ENCODE measurements at regions not wholly inside any gene's neighbourhood (a gene's known extent, or its start where the extent isn't known, plus 50 kb on each side); places are given as distances from the start of the nearest gene placed in this dataset.

GRCh38 chr15:85941186-85941855 lies 138.3 kb upstream of the AGBL1 start:
- no peak for DNase-seq (ENCODE audit: low read depth in 2 of 2)

GRCh38 chr15:85942632-85943031 lies 137.0 kb upstream of the AGBL1 start:
- DNase-seq (ENCODE audit: low read depth in 2 of 2): no peak

- no peak for DNase-seq (ENCODE audit: low read depth in 2 of 2)
Measured at GRCh38 chr15:85943151-85943550, 136.5 kb upstream of the AGBL1 start.

- DNase-seq (ENCODE audit: low read depth in 2 of 2): no peak
Measured at GRCh38 chr15:85943791-85944190, 135.9 kb upstream of the AGBL1 start.

- no peak for DNase-seq (ENCODE audit: low read depth in 2 of 2)
Measured at GRCh38 chr15:85947021-85947420, 132.7 kb upstream of the AGBL1 start.

GRCh38 chr15:85947936-85948335 lies 131.7 kb upstream of the AGBL1 start:
- DNase-seq (ENCODE audit: low read depth in 2 of 2): no peak

GRCh38 chr15:85950101-85950500 lies 129.6 kb upstream of the AGBL1 start:
- DNase-seq (ENCODE audit: low read depth in 2 of 2): no peak

- no peak for DNase-seq (ENCODE audit: low read depth in 2 of 2)
Measured at GRCh38 chr15:85954586-85954985, 125.1 kb upstream of the AGBL1 start.

GRCh38 chr15:85955501-85956391 lies 123.9 kb upstream of the AGBL1 start:
- DNase-seq (ENCODE audit: low read depth in 2 of 2): no peak

- DNase-seq (ENCODE audit: low read depth in 2 of 2): no peak
Measured at GRCh38 chr15:85956532-85957275, 123.0 kb upstream of the AGBL1 start.

- DNase-seq (ENCODE audit: low read depth in 2 of 2): no peak
Measured at GRCh38 chr15:85959611-85960010, 120.1 kb upstream of the AGBL1 start.

GRCh38 chr15:85960381-85960780 lies 119.3 kb upstream of the AGBL1 start:
- DNase-seq (ENCODE audit: low read depth in 2 of 2): no peak

- DNase-seq (ENCODE audit: low read depth in 2 of 2): no peak
Measured at GRCh38 chr15:85961821-85962220, 117.8 kb upstream of the AGBL1 start.

GRCh38 chr15:85963262-85963760 lies 116.4 kb upstream of the AGBL1 start:
- DNase-seq (ENCODE audit: low read depth in 2 of 2): no peak

- no peak for DNase-seq (ENCODE audit: low read depth in 2 of 2)
Measured at GRCh38 chr15:85964471-85964870, 115.2 kb upstream of the AGBL1 start.

- no peak for DNase-seq (ENCODE audit: low read depth in 2 of 2)
Measured at GRCh38 chr15:85967553-85967952, 112.1 kb upstream of the AGBL1 start.

- DNase-seq (ENCODE audit: low read depth in 2 of 2): no peak
Measured at GRCh38 chr15:85972805-85973540, 106.7 kb upstream of the AGBL1 start.

GRCh38 chr15:85973584-85974347 lies 105.9 kb upstream of the AGBL1 start:
- no peak for DNase-seq (ENCODE audit: low read depth in 2 of 2)

- peak in 1 of 2 donors; percentile 2 for DNase-seq (ENCODE audit: low read depth in 2 of 2)
Measured at GRCh38 chr15:85974348-85974705, 105.3 kb upstream of the AGBL1 start.

GRCh38 chr15:85974742-85975141 lies 104.9 kb upstream of the AGBL1 start:
- DNase-seq (ENCODE audit: low read depth in 2 of 2): no peak

- DNase-seq (ENCODE audit: low read depth in 2 of 2): no peak
Measured at GRCh38 chr15:85976102-85976501, 103.6 kb upstream of the AGBL1 start.
